ENCODE measurements at regions not wholly inside any gene's neighbourhood (a gene's known extent, or its start where the extent isn't known, plus 50 kb on each side); places are given as distances from the start of the nearest gene placed in this dataset.

DNA sequence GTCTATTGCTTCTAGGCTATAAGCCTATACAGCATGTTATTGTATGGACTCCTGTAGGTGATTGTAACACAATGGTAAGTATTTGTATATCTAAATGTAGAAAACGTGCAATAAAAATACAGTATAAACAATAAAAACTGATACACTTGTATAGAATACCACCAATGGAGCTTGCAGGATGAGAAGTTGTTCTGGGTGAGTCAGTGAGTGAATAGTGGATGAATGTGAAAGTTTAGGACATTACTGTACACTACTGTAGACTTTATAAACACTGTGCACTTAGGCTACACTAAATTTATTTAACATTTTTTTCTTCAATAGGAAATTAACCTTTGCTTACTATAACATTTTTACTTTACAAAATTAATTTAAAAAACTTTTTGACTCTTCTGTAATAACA is 679.2 kb upstream of the ZNF804A start:
- in situ Hi-C loops (cut with HindIII; ENCODE audit: low sequenced_read_pairs), result no loop called here
- DNase-seq (ENCODE audit: low read depth, low spot score), result no peak
- no peak overlapping the region for H3K4me3 ChIP-seq (ENCODE audit: low read depth, low read length)
- TF ChIP-seq, protein P1, sequence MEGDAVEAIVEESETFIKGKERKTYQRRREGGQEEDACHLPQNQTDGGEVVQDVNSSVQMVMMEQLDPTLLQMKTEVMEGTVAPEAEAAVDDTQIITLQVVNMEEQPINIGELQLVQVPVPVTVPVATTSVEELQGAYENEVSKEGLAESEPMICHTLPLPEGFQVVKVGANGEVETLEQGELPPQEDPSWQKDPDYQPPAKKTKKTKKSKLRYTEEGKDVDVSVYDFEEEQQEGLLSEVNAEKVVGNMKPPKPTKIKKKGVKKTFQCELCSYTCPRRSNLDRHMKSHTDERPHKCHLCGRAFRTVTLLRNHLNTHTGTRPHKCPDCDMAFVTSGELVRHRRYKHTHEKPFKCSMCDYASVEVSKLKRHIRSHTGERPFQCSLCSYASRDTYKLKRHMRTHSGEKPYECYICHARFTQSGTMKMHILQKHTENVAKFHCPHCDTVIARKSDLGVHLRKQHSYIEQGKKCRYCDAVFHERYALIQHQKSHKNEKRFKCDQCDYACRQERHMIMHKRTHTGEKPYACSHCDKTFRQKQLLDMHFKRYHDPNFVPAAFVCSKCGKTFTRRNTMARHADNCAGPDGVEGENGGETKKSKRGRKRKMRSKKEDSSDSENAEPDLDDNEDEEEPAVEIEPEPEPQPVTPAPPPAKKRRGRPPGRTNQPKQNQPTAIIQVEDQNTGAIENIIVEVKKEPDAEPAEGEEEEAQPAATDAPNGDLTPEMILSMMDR (IDR thresholded peaks at IDR 0.05; ENCODE audit: low read depth, low read length), result no peak

DNA sequence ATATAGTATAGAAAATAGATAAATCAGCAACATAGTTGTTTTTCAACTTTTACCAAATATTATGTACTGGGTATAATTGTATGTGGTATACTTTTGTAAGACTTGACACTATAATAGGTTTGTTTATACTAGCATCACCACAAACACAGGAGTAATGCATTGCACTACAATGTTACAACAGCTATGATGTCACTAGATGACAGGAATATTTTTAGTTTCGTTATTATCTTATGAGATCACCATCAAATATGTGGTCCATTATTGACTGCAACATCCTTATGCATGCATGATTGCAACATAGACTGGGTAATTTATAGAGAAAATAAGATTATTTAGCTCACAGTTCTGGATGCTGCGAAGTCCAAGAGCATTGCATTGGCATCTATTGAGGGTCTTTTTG is 678.4 kb upstream of the ZNF804A start:
- TF ChIP-seq, protein P1 (IDR thresholded peaks at IDR 0.05; ENCODE audit: low read depth, low read length), result no peak
- no peak for DNase-seq (ENCODE audit: low read depth, low spot score)
- no peak overlapping the region for H3K4me3 ChIP-seq (ENCODE audit: low read depth, low read length)
- in situ Hi-C loops (cut with HindIII; ENCODE audit: low sequenced_read_pairs), result no loop called here

DNA sequence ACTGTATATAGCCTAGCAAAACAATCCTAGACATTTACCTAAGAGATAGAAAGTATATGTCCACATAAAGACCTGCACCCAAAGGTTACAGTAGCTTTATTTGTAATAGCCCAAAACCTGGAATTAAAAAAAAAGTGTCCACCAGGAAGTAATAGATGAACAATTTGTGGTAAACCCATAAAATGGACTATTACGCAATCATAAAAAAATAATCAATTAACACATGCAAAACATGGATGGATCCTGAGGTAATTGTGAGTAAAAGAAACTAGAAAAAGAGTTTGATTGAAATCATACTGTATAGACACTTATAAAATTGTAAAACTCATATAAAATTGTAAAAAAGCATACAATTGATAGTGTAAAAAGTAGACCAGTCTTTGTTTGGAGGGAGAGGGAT is 673.0 kb upstream of the ZNF804A start:
- TF ChIP-seq, protein P1 (IDR thresholded peaks at IDR 0.05; ENCODE audit: low read depth, low read length), result no peak
- in situ Hi-C loops (cut with HindIII; ENCODE audit: low sequenced_read_pairs), result no loop called here

DNA sequence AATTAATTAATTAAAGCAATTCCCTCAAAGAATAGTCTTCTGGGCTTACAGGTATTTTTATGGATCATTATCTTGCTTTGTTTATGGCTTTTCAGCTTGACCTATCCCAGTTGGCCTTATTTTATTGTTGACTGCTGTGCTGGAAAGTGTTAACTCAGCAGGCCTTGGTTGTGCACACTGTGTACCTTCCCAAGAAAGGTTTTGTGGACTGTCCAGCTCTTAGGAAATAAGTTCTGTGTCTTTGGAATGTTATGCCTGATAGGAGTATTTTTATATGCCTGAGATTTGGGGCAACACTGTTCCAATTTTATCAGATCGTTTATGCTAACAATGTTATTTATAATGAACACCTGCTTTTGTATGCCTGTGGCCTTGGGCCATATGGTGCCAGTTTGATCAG is 671.9 kb upstream of the ZNF804A start:
- TF ChIP-seq, protein P1 (IDR thresholded peaks at IDR 0.05; ENCODE audit: low read depth, low read length), result no peak
- in situ Hi-C loops (cut with HindIII; ENCODE audit: low sequenced_read_pairs), result no loop called here
- no peak overlapping the region for H3K4me3 ChIP-seq (ENCODE audit: low read depth, low read length)
- DNase-seq (ENCODE audit: low read depth, low spot score), result no peak

More for the DNA sequence above, 673.0 kb upstream of the ZNF804A start:
- DNase-seq (ENCODE audit: low read depth, low spot score), result no peak
- no peak overlapping the region for H3K4me3 ChIP-seq (ENCODE audit: low read depth, low read length)

DNA sequence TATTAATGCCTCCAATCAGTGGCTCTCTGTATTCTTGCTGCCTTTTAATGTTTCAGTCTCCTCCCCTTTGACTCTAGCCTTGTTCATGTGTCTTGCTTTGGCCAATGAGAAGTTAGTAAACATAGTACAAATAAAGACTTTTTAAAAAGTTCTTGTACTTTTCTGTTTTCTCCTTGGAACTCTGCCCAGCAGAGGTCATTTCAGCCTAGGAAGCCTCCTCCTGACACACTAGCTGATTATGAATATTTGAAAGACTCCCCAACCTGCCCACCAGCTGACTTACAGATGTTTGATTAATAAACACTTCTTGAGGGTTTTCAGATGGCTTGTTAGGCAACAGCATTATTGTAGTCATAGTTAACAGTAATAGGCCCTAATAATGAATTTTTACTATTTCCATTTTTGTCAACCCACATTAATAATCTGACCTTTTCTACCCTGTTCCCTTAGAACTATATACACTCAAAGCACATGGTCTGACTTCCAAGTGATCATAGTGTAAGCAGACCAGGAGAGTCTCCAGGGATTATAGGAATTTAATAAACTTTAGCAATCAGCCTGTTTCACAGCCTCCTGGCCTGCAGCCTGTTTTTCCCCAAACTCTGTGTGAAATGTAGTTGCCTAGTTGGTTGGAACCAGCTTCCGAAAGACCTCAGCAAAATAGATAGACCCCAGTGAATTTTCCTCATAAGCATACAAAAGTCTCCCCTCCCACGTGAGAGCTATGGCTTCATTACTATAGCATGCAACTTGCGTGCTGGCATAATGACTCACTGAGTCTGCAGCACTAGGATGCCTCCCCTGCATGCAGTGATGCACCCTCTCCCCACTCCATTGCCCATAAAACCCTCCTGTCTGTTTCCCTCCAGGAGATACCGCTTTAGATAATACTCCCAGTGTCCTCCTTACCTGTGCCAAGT is 670.7 kb upstream of the ZNF804A start:
- H3K4me3 ChIP-seq (ENCODE audit: low read depth, low read length), result no peak overlapping the region
- TF ChIP-seq, protein P1 (IDR thresholded peaks at IDR 0.05; ENCODE audit: low read depth, low read length), result no peak
- DNase-seq (ENCODE audit: low read depth, low spot score), result peak; percentile 67
- in situ Hi-C loops (cut with HindIII; ENCODE audit: low sequenced_read_pairs), result no loop called here

DNA sequence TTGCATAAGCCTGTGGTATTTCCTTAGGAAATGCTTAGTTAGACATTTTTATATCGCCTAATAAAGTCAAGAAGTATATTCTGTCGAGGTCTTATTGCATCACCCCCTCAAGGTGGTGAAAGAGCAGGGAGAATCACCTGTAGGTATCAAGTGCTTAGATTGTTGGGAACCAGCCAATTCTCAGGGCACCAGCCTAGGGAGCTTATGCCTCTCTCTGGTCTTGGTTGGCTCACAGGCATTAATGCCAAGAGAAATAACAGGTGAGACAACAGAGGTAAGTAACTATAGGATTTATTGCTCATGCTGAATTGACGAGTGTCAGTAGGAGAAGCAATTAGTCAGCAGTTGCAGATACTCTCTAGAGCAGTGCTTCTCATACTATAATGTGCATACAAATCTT is 663.3 kb upstream of the ZNF804A start:
- H3K4me3 ChIP-seq (ENCODE audit: low read depth, low read length), result no peak overlapping the region
- TF ChIP-seq, protein P1 (IDR thresholded peaks at IDR 0.05; ENCODE audit: low read depth, low read length), result no peak
- no peak for DNase-seq (ENCODE audit: low read depth, low spot score)
- in situ Hi-C loops (cut with HindIII; ENCODE audit: low sequenced_read_pairs), result no loop called here
